Right atrium auricular region (tissue), 2 donors: ENCODE measurements at regions not wholly inside any gene's neighbourhood (a gene's known extent, or its start where the extent isn't known, plus 50 kb on each side); places are given as distances from the start of the nearest gene placed in this dataset.

Experiments used
- DNase-seq: peaks from one replicate; pipeline ENCODE4 v3.0.0-alpha.2; 2019; ENCODE audit warnings: low spot score
- H3K27ac ChIP-seq, 2 donors: fragments of 200-600 bp; sonication (generic); 1 replicate in 1 of 2; 2 replicates in 1 of 2; pipeline ENCODE4 v1.5.1; 2016 to 2019
- H3K27me3 ChIP-seq, 2 donors: fragments of 200-600 bp; sonication (generic); one replicate each; pipeline versions ENCODE4 v1.5.1 to v1.6.0; 2017 to 2019
- H3K36me3 ChIP-seq: fragments of 200-600 bp; sonication (generic); one replicate; pipeline ENCODE4 v1.5.1; 2016
- H3K4me1 ChIP-seq, 2 donors: fragments of 200-600 bp; sonication (generic); one replicate each; pipeline versions ENCODE4 v1.5.1 to v1.6.0; 2017 to 2019
- H3K4me3 ChIP-seq, 2 donors: fragments of 200-600 bp; sonication (generic); 1 replicate in 1 of 2; 2 replicates in 1 of 2; pipeline ENCODE4 v1.5.1; 2017 to 2019; ENCODE audit warnings: mild to moderate bottlenecking in 1 of 2, moderate library complexity in 1 of 2
- H3K9me3 ChIP-seq, 2 donors: fragments of 200-600 bp; sonication (generic); one replicate each; pipeline ENCODE4 v1.5.1; 2019
- CTCF ChIP-seq, 2 donors: fragments of 200-600 bp; sonication (generic); IDR thresholded peaks; one replicate each; pipeline ENCODE4 v1.5.1; 2019; ENCODE audit warnings: antibody characterized with exemption in 2 of 2

- Histone ChIP-seq H3K27me3 (no peaks in the 10 kb centered on the region), H3K4me3 (no peak overlapping the region), H3K9me3 (no peaks in the 10 kb centered on the region), H3K36me3 (no peaks in the 10 kb centered on the region), H3K27ac (no peak overlapping the region), H3K4me1 (no peaks in the 10 kb centered on the region)
- no peak for DNase-seq
- TF ChIP-seq CTCF (IDR thresholded peaks at IDR 0.05), result no peak
Measured at GRCh38 chr3:28076246-28076645, 165.2 kb upstream of the CMC1 start.

- no peaks in the 10 kb centered on the region for H3K27me3 ChIP-seq
- H3K27ac ChIP-seq, result no peak overlapping the region
- H3K9me3 ChIP-seq, result no peaks in the 10 kb centered on the region
- TF ChIP-seq CTCF (IDR thresholded peaks at IDR 0.05), result peak in 1 of 2 donors; percentile 43
- H3K36me3 ChIP-seq, result no peaks in the 10 kb centered on the region
- DNase-seq, result peak; percentile 63
- H3K4me3 ChIP-seq, result no peak overlapping the region
- no peaks in the 10 kb centered on the region for H3K4me1 ChIP-seq
Measured at GRCh38 chr3:28077572-28077971, 163.8 kb upstream of the CMC1 start.

GRCh38 chr3:28078536-28078935 lies 162.9 kb upstream of the CMC1 start:
- H3K36me3 ChIP-seq, result no peaks in the 10 kb centered on the region
- no peaks in the 10 kb centered on the region for H3K4me1 ChIP-seq
- no peaks in the 10 kb centered on the region for H3K27me3 ChIP-seq
- no peaks in the 10 kb centered on the region for H3K9me3 ChIP-seq
- H3K27ac ChIP-seq, result no peak overlapping the region
- H3K4me3 ChIP-seq, result no peak overlapping the region
- no peak for DNase-seq
- TF ChIP-seq CTCF (IDR thresholded peaks at IDR 0.05), result no peak

- no peaks in the 10 kb centered on the region for H3K36me3 ChIP-seq
- no peak overlapping the region for H3K4me3 ChIP-seq
- H3K4me1 ChIP-seq, result no peaks in the 10 kb centered on the region
- TF ChIP-seq CTCF (IDR thresholded peaks at IDR 0.05), result no peak
- H3K9me3 ChIP-seq, result no peaks in the 10 kb centered on the region
- H3K27ac ChIP-seq, result no peak overlapping the region
- DNase-seq, result no peak
- no peaks in the 10 kb centered on the region for H3K27me3 ChIP-seq
Measured at GRCh38 chr3:28080716-28081115, 160.7 kb upstream of the CMC1 start.

- Histone ChIP-seq H3K27ac (no peak overlapping the region), H3K4me3 (no peak overlapping the region), H3K4me1 (no peaks in the 10 kb centered on the region), H3K36me3 (no peaks in the 10 kb centered on the region), H3K27me3 (no peaks in the 10 kb centered on the region), H3K9me3 (no peaks in the 10 kb centered on the region)
- TF ChIP-seq CTCF (IDR thresholded peaks at IDR 0.05), result no peak
- DNase-seq, result no peak
Measured at GRCh38 chr3:28081533-28081947, 159.9 kb upstream of the CMC1 start.

- Histone ChIP-seq H3K9me3 (peaks cover 0 to 2% of the 10 kb centered on the region in 2 donors), H3K4me1 (no peaks in the 10 kb centered on the region), H3K36me3 (no peaks in the 10 kb centered on the region), H3K4me3 (no peak overlapping the region), H3K27me3 (no peaks in the 10 kb centered on the region), H3K27ac (no peak overlapping the region)
- no peak for TF ChIP-seq CTCF (IDR thresholded peaks at IDR 0.05)
- no peak for DNase-seq
Measured at GRCh38 chr3:28087591-28087990, 153.8 kb upstream of the CMC1 start.
